ENCODE measurements at regions not wholly inside any gene's neighbourhood (a gene's known extent, or its start where the extent isn't known, plus 50 kb on each side); places are given as distances from the start of the nearest gene placed in this dataset.

- no peak for TF ChIP-seq CTCF (IDR thresholded peaks at IDR 0.05)
These were observed 496.2 kb upstream of the ADAMTS16 start for GRCh38 chr5:4643960-4644359.

GRCh38 chr5:4646715-4647375 is 493.3 kb upstream of the ADAMTS16 start:
- no peak for TF ChIP-seq CTCF (IDR thresholded peaks at IDR 0.05)

GRCh38 chr5:4647955-4648354 is 492.2 kb upstream of the ADAMTS16 start:
- TF ChIP-seq CTCF (IDR thresholded peaks at IDR 0.05), result no peak

GRCh38 chr5:4651806-4652565 is 488.1 kb upstream of the ADAMTS16 start:
- no peak for TF ChIP-seq CTCF (IDR thresholded peaks at IDR 0.05)

GRCh38 chr5:4653475-4653874 is 486.7 kb upstream of the ADAMTS16 start:
- TF ChIP-seq CTCF (IDR thresholded peaks at IDR 0.05), result no peak

- TF ChIP-seq CTCF (IDR thresholded peaks at IDR 0.05), result no peak
These were observed 480.3 kb upstream of the ADAMTS16 start for GRCh38 chr5:4659851-4660250.

GRCh38 chr5:4661326-4661725 is 478.8 kb upstream of the ADAMTS16 start:
- no peak for TF ChIP-seq CTCF (IDR thresholded peaks at IDR 0.05)

Data from LNCAP (cell line).